ENCODE measurements at regions not wholly inside any gene's neighbourhood (a gene's known extent, or its start where the extent isn't known, plus 50 kb on each side); places are given as distances from the start of the nearest gene placed in this dataset.
"Not testable (repeated sequence)": the region's sequence is repeated elsewhere in the genome, so short reads cannot be mapped to it uniquely, and the experiment has no call there.

DNA sequence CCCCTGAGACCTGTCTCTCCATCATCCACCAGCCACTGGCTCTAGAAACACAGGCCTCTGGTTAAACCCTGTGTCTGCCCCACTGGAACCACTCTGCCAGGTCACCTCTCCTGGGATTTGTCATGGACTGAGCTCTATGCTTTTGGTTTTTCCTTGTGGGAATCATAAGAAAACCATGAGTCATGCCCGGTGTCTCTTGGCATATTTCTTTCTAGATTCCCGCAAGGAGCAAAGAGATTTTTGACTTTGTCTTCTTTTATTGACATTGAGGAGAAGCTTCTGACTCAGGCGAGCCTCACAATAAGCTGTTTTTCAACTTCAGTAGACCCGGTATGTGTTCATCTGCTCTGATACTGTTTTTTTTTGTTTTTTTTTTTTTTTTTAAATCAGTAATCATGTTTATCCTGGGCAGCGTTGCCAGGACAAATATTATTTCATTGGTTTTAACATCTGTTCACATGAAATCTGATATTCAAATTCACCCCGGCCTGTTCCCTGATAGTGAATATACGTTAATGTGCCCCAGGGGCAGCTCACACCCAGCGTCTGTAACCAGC, 207.1 kb downstream of the ACKR3 start:
- no peak for DNase-seq

DNA sequence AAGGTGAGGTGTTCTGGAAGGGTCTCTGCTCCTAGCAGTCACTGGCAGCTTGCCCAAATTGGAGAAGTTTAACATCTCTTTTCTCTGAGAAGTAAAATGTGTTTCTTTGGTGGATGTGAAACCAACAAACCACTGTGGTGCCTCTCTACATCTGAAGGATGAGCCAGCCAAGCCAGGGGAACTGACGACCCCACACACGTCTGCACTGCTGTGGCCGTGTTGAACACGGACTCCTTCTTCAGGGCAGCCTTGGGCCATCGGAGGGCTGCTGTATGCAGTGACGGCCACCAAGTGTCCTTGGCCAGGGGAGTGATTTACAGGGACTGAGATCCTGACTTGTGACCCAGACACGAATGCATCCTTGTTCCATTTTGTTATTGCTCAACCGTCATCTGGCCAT, 207.8 kb downstream of the ACKR3 start:
- no peak for DNase-seq

DNA sequence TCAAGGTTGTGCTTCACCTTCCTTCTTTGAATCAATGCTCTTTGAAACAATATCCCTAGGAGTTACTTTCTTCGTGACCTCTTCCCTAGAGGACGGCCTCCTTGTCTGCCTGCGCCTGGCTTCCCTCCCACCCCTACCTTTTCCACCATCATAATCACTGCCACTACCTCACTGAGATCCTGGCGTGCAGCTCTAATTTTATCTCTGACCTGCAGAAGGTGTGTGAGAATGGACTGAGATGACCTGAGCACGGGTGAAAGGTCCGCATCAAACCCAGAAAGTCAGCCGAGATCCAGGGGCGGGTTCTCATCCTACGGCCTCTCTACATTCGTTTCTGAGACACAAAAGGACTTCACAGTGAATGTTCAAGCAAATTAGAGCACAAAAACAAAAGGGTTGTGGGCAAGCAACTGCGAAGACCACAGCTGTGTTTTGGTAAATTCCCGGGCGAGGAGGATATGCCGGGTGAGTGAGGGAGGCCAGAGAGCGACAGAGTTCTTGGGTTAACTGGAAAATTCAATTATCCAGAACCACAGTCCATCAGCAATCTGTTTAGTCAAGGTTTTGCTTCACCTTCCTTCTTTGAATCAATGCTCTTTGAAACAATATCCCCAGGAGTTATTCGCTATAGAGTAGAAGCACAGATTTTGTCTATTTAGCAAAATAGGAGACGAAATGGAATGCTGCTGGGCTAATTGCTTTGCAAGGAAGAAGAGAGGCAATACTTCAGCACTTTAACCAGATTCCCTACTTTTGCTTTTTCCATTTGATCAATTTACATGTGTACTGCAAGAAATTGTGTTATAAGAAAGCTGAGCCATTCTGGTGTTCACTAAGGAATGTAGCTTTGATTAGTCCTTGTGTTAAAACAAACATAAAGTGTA, 212.6 kb downstream of the ACKR3 start:
- no peak for DNase-seq

DNA sequence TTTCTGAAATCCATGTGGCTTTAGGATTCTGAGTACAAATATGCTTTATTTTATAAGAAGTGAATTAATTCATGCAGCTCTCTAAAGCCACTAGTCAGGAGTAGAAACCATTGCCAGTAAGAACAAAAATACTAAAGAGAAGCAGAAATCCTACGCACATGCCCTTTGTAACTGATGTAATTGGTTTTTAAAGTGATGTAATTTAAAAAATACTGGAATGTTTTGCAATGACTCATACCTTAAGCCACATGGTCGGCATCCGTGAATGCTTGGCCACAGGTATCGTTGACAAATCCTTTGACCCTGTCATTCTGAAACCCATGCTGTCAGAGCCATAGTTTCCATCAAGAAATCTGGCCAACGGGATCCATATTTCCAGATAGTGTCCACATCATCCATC, 213.3 kb downstream of the ACKR3 start:
- no peak for DNase-seq

DNA sequence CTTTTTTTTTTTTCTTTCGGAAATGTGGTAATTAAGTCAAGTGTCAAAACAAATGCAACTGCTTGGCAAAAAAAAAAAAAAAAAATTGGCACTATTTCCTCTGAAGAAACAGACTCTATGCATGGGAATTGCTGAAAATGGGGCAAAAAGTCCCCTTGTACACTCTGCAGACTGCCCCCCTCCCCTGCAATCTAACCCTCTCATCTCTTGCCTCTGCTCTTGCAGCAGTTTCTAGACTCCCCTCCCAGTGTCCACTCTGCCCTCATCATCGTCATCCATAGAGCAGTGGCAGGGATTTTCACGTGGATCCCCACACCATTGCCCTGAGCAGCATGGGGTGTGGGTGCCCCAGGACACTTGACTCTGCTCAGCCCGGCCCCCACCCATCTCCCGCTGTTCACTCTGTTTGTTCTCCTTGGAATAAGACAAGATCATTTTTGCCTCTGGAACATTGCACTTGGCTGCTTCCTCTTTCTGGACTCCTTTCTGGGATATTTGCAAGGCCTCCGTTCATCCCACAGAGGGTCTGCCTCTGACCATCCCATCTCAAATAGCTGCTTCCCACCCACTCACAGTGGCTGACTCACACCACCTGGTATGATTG, 213.9 kb downstream of the ACKR3 start:
- DNase-seq: no peak

DNA sequence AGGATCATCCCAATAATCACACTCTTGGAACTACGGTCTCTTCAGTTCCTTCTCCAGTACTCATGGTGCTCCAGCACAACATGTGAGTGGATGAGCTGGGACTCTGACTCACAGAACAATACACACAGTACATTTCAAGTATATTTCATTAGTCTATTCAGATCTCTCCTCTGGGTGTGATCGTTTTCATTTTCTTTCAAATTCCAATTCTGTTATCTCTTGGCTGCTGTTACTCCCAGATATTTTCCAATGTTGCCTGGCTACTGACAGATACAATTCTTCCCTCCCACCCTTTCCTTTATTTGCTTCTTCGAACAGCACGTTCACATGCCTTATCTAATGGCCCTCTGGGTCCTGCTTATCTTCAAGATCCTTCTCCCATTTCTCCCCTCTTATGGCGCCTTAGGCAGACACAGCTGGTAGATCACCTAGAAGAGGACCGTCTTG, 216.0 kb downstream of the ACKR3 start:
- DNase-seq: no peak

DNA sequence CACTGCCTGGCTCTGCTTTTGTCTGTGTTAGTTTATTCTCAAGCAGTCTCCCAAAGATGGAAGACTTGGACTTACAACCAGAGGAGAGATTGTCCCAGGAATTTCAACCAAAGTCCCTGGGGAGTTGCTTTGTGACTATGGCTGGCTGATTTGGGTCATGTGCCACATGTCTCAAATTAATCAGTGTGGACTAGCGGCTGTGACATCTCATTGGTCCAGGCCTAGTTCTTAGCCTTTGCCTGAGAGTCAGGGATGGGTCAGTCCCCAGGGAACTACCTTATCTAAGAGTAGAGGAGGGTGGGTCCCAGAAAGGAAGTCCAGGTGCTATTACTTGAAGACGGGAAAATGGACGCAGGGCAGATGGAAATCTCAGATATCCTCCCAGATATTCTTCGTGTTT, 217.1 kb downstream of the ACKR3 start:
- no peak for DNase-seq

DNA sequence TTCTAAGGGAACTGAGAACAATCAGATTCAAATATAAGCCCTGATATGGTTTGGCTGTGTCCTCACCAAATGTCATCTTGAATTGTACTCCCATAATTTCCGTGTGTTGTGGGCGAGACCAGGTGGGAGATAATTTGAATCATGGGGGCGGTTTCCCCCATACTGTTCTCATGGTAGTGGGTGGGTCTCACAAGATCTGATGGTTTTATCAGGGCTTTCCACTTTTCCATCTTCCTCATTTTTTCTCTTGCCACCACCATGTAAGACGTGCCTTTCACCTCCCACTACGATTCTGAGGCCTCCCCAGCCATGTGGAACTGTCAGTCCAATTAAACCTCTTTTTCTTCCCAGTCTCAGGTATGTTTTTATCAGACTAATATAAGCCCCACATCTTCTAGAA, 217.8 kb downstream of the ACKR3 start:
- DNase-seq: not testable (repeated sequence)

DNA sequence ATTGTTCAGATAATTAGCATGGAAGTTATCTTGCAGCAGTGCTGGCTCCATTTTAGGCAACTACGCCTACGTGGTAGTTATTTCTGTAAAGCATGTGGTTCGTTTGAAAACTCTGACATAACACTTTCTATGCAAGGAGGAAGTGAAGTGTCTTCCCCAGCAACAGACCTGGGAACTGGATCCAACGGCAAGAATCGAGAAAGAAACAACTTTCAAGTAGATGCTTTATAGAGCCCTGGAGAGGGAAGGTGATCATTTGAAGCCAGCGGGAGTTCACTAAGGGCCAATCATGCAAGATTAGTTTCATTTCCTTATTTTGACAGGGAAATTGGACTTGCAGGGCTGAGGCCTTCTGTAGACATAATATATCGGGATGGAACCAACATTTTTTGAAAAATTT, 218.3 kb downstream of the ACKR3 start:
- DNase-seq: no peak

DNA sequence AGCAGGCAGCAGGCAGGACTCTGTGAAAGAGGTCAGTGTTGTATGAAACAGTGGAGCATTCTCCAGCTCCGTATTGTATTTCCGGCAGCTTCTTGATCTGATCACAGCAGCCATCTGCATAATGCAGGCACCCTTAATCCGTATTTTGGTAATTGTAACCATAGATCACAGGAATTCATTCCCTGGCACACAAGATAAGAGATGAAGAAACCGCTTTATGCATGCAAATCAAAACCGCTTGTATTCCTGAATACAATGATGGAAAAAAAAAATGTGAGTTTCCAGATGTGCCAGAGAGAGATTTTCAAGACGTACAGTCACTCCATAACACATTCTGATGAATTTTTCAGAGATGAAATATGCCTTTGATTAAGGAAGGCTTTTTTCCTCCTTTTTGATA, 221.3 kb downstream of the ACKR3 start:
- DNase-seq: no peak

DNA sequence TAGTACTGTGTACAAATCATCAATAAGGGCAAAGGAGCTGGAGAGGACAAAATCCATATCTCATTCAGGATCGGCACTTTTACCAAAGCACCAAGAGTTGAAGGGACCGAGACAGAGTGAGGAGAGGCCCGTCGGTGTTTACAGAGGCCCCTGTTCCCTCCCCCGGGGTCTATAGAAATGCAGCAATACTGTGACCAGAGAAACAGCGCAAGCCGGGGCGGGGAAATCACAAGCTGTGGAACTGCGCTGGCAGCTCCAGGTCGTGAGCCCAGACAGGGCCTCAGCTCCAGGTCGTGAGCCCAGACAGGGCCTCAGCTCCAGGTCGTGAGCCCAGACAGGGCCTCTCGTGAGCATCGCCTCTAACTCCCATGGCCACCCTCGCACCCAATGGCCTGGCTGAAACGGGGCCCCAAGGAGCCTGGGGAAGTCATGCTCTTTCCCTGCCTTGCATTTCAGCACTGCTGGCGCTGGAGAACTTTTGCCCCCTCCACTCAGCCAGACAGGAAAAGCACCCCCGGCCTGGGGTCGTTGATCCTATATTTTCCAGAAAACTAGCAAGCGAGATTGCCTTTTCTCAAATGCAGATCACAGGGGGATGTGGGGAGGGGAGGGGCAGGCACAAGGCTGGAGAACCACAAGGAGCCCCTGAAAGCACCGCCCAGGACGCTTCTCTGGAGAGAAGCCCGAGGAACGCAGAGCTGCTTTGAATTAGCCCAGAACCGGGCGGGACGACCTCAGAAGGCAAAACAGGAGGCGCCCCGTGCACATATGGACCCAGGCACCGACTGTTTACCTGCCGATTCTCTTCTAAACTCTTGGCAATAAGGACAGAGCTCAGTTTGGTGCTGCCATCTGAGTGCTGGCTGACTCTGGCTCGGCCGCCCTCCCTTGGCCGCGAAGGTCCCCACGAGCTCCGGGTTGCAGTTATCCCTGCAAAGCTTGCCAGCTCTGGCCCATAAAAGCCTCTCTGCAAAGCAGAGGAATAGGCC, 223.7 kb downstream of the ACKR3 start:
- no peak for DNase-seq

DNA sequence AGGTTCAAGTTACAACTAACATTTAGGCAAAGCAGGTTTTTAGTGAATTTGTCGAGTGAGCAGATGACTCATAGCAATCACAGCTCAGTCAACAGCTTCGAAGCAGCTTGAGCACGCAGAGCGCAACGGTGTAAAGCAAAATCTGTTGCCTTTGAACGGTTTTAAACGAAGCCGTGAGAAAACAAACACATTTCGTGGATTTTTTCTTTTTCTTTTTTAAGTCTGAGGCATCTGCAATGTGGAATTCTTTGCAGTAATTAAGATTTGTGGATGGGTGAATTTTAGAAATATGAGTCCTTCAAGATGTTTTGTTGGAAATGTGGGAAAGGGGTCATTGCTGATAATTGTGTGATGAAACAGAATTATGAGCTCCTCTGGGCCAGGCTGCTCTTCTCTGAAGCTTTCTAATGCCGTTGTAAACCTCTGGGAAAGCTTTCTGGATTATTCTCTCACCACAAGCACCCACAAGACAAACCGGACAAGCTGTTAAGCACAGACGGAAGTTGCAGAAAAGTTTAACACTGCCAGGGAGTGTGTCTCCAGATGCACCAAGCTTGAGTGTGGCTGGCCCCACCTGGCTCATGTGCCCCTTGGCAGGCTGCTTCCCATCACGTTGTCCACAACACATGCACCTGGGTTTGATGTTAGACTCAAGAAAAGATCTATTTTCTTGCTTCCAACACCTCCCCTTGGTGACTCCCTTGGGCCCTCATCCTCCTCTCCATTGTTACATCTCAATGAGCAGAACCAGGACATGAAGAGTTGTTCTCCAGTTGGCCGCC, 224.7 kb downstream of the ACKR3 start:
- no peak for DNase-seq

DNA sequence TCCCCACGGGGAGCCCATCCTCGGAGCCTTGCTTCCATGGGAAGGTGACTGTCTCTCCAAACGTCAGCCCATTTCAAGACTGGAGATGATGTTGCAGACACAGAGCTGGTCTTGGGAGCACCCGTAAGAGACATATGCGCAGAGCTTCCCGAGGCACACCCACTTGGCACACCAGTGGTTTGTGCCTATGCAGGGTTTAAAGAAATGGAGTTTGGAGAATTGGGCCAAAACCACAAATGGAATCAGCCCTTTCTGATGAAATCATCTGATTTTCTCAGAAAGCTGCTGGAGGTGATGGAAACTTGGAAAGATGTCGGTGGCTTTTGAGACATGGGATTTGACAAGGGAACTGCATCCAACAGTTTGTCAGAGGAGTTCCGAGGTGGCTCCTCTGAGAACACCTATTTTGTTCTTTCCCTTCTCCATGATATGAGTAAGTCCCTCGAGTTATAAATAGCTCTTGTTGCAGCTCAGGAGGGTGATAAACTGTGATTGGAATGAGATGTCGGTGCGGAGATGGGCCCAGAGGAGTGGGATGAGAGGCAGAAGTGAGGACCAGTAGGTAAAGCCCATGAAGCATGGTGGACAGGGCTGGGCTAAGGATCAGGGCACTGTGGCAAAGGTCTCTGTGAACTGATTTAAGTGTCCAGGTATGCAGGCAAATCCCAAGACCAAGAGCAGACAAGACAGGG, 225.7 kb downstream of the ACKR3 start:
- no peak for DNase-seq

DNA sequence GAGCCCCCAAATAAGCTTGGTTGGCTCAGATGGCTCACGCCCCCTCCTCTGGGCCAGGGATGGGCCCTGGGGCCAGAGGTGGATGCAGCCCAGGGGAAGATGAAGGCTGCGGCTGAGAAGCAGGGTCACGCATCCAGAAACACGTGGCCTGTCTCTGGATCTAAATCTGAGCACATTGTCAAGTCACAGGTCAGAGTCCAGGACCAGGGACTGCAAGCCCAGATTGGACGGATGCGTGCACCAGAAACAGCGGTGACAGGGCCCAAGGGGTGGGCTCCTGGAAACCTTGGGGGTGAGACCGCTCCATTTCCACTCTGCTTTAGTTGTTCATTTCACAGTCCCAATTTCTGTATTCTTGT, 226.2 kb downstream of the ACKR3 start:
- DNase-seq: no peak

DNA sequence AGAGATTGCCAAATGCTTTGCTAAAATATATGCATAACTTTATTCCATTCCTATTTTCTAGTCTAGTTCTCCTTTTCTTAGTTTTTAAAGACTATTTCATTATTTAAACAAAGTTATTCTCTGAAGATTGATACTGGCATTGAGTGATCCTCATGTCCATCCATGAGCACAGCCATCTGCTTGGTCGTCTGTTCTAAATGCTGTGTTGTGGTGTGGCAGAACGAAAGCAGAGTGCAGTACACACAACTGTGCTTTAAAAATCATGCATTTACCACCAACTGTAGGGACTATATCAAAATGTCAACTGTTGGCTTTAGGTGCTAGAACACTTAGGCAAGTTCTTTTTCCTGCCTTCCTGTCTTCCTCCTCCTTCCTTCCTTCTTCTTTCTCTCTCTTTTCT, 226.6 kb downstream of the ACKR3 start:
- no peak for DNase-seq

DNA sequence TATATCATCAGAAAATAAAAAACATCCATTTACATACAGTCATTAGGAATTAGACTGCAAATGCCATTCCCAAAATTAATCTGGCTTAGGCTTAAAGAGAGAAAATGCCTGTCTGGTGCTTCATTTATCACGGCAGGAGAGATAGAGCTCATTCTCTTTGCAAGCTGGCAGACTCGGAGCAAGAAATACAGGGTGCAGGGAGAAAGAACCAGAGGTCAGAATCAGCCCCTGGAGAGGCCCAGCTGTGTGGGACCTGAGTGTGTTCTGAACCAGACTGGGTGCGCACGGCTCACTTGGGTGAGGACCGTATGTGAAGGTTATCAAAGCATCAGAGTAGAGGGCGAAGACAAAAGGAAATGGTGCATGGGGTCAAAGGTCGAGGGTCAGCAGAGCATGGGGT, 227.8 kb downstream of the ACKR3 start:
- no peak for DNase-seq

DNA sequence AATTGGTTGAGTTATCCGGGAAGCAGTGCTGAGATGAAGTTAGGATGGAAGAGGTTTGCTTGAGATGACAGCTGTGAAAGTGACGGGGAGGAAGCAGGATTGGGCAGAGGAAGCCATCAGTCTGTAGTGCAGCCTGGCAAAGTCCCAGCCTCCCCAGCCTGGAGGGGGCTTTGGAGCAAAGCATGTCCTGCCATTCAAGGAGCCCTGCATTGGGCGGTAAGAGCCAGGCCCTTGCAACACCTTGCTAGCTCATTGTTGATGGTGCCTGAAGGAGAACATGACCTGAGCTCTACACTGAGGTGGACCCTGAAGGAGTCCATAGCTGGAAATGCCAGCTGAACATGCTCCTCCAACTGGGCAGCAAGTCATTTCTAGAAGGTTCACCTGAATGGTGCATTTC, 228.9 kb downstream of the ACKR3 start:
- DNase-seq: no peak

DNA sequence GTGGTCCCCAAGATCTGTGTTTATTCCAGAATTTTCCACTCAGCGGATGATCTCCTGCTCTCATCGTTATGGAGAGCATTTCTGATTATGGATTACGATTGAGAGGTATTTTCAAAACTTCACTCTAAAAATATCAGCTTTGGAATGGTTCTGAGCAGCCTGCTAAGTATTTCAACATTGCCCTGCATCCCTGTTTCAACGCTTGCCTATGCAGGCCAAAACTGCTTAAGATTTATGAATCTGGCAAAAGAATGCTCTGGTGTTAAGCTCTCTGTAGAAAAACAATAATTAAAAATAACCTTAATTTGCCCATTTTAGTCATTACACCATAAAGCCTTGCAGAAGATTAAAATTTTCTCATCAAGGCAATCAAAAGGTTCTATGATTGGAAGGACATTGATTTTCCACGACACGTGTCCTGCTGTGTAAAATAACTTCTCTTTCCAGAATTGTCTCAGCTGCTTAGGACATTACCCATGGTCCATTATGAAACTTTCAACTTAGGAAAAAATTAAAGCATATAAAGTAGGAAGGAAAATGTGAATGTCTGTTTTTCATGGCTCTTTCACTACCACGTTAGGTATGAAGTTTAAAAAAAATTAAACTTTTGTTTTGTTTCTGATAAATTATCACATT, 229.9 kb downstream of the ACKR3 start:
- no peak for DNase-seq

DNA sequence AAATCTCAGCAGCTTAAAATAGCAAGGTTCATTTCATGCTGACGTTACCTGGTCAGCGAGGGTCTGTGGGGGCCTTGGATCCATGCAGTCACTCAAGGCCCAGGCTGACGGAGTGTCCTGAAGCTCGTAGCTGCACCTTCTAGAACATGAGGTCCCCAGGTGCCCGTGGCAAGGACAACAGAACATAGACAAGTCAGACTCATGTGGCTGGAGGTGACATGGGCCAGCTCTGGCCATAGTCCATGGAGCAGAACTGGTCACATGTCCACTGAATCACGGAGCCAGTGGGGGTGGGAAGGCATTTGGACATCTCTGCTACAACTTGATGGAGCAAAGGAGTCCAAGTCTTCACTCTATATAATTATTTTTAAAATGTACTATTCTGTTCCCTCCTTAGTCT, 233.2 kb downstream of the ACKR3 start:
- DNase-seq: no peak

DNA sequence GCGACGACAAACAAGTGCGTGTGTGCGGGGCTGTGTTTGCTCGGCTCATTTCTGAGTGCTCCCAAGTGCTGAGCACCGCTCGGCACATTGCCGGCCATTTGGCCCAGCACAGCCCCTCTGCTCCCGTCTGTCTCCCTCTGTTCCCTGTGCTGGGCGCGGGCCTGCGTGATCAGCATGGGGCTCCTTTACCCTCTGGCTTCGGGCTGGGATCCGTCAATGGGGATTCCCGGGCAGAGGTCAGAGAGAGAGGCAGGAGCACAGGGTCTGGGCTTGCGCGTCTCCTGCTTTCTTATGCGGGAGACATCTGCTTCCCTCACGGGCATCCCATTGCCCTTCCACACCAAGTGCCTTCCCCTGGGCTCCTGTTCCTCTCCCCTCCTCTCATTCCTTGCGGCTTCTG, 234.0 kb downstream of the ACKR3 start:
- DNase-seq: no peak
